IMR-90 (cell line): ENCODE measurements at regions not wholly inside any gene's neighbourhood (a gene's known extent, or its start where the extent isn't known, plus 50 kb on each side); places are given as distances from the start of the nearest gene placed in this dataset.

ENCODE experiments used
- ATAC-seq: fragments of 200-7000 bp; cut with Tn5 transposase; 2 replicates; pipeline ENCODE4 v1.9.1; 2020; ENCODE audit warnings: low read depth, mild to moderate bottlenecking, moderate library complexity
- BruUV-seq: library from RNA; stranded (reverse); fragments of 400-500 nt; replicated peaks from 2 replicates; lab custom pipeline; 2021; lab: Mats Ljungman, UMichigan
- CTCF ChIA-PET: fragments of 300-600 bp; formaldehyde crosslinking; extraction: SDS; loops from one replicate; lab custom pipeline; 2021; ENCODE audit warnings: antibody characterized with exemption; lab: Yijun Ruan, JAX
- POLR2A ChIA-PET: fragments of 300-600 bp; sonication (Branson Sonifier 250); formaldehyde crosslinking; loops from one replicate; lab custom pipeline; 2022; ENCODE audit warnings: antibody characterized with exemption; ENCODE audit not compliant: unreplicated experiment; lab: Charles Lee
- DNase-seq: peaks from one replicate; pipeline ENCODE4 v3.0.0; 2013
- H2AFZ ChIP-seq: replicated peaks from 2 replicates; pipeline ENCODE3; 2013; ENCODE audit warnings: low read length, mild to moderate bottlenecking; ENCODE audit not compliant: poor library complexity
- H2AK5ac ChIP-seq: 2 replicates; pipeline ENCODE4 v1.6.1; 2013; ENCODE audit warnings: low read depth, low read length, inconsistent platforms
- H2AK9ac ChIP-seq: replicated peaks from 2 replicates; pipeline ENCODE3; 2013; ENCODE audit warnings: mild to moderate bottlenecking, low read depth, low read length, moderate library complexity; ENCODE audit not compliant: poor library complexity
- H2BK120ac ChIP-seq: 2 replicates; pipeline ENCODE4 v1.6.1; 2013; ENCODE audit warnings: low read depth, low read length, inconsistent platforms
- H2BK15ac ChIP-seq: 3 replicates; pipeline ENCODE4 v1.6.1; 2013; ENCODE audit warnings: low read depth, low read length, inconsistent platforms
- H2BK20ac ChIP-seq: 2 replicates; pipeline ENCODE4 v1.6.1; 2013; ENCODE audit warnings: low read depth, mild to moderate bottlenecking, inconsistent platforms, low read length, moderate library complexity
- H2BK5ac ChIP-seq: 2 replicates; pipeline ENCODE4 v1.6.1; 2013; ENCODE audit warnings: mild to moderate bottlenecking, low read depth, low read length, inconsistent platforms; ENCODE audit not compliant: poor library complexity, severe bottlenecking
- H3K14ac ChIP-seq: replicated peaks from 2 replicates; pipeline ENCODE4 v1.6.1; 2013; ENCODE audit warnings: low read depth, low read length, inconsistent platforms
- H3K18ac ChIP-seq: 2 replicates; pipeline ENCODE4 v1.6.1; 2013; ENCODE audit warnings: low read depth, low read length, control low read depth
- H3K23ac ChIP-seq: 2 replicates; pipeline ENCODE4 v1.6.1; 2013; ENCODE audit warnings: low read depth, low read length, inconsistent platforms
- H3K27ac ChIP-seq: 2 replicates; pipeline ENCODE4 v1.5.1; 2013; ENCODE audit warnings: mild to moderate bottlenecking, control low read depth, low read length; ENCODE audit not compliant: insufficient read depth
- H3K27me3 ChIP-seq: 2 replicates; pipeline ENCODE4 v1.6.1; 2013; ENCODE audit warnings: low read length; ENCODE audit not compliant: control insufficient read depth, insufficient read depth
- H3K36me3 ChIP-seq: 2 replicates; pipeline ENCODE4 v1.6.1; 2013; ENCODE audit warnings: low read length, mixed read lengths; ENCODE audit not compliant: control insufficient read depth, insufficient read depth
- H3K4ac ChIP-seq: 2 replicates; pipeline ENCODE4 v1.6.1; 2013; ENCODE audit warnings: low read depth, low read length, inconsistent platforms
- H3K4me1 ChIP-seq: 2 replicates; pipeline ENCODE4 v1.6.1; 2013; ENCODE audit warnings: low read length, mixed read lengths; ENCODE audit not compliant: control insufficient read depth, insufficient read depth
- H3K4me2 ChIP-seq: 2 replicates; pipeline ENCODE4 v1.6.1; 2013; ENCODE audit warnings: low read depth, mild to moderate bottlenecking, control low read depth, low read length, moderate library complexity
- H3K4me3 ChIP-seq: 2 replicates; pipeline ENCODE4 v1.5.1; 2013; ENCODE audit warnings: low read depth, mild to moderate bottlenecking, control low read depth, low read length, moderate library complexity; ENCODE audit not compliant: insufficient read depth
- H3K56ac ChIP-seq: 2 replicates; pipeline ENCODE4 v1.6.1; 2013; ENCODE audit warnings: low read length, inconsistent platforms; ENCODE audit not compliant: insufficient read depth; ENCODE audit errors: extremely low read depth
- H3K79me1 ChIP-seq, 2 experiments: 2 replicates each; pipeline ENCODE4 v1.6.1; 2013; ENCODE audit warnings: low read length in 2 of 2, inconsistent platforms in 1 of 2, low read depth in 1 of 2
- H3K9ac ChIP-seq: 2 replicates; pipeline ENCODE4 v1.6.1; 2013; ENCODE audit warnings: low read depth, low read length, control low read depth
- H3K9me1 ChIP-seq: 2 replicates; pipeline ENCODE4 v1.6.1; 2013; ENCODE audit warnings: low read length, inconsistent platforms; ENCODE audit not compliant: insufficient read depth
- H3K9me3 ChIP-seq: 2 replicates; pipeline ENCODE4 v1.6.1; 2013; ENCODE audit warnings: low read length; ENCODE audit not compliant: control insufficient read depth, insufficient read depth
- H4K20me1 ChIP-seq: 2 replicates; pipeline ENCODE4 v1.6.1; 2013; ENCODE audit warnings: low read length, inconsistent platforms; ENCODE audit not compliant: insufficient read depth
- H4K5ac ChIP-seq: 2 replicates; pipeline ENCODE4 v1.6.1; 2013; ENCODE audit warnings: mild to moderate bottlenecking, low read depth, low read length, control low read depth
- H4K8ac ChIP-seq, 2 experiments: 2 replicates each; pipeline ENCODE4 v1.6.1; 2013; ENCODE audit warnings: low read depth in 2 of 2, low read length in 2 of 2, control low read depth in 1 of 2, inconsistent platforms in 1 of 2
- H4K91ac ChIP-seq: 2 replicates; pipeline ENCODE4 v1.6.1; 2013; ENCODE audit warnings: low read depth, low read length, inconsistent platforms; ENCODE audit not compliant: insufficient read depth
- BHLHE40 ChIP-seq: fragments of 150-350 bp; IDR thresholded peaks from 2 replicates; pipeline ENCODE4 v1.6.1; 2016; ENCODE audit warnings: mild to moderate bottlenecking, low read depth, low read length
- CEBPB ChIP-seq: IDR thresholded peaks from 2 replicates; pipeline ENCODE4 v1.6.1; 2012; ENCODE audit warnings: low read depth, low read length, improper control_type of control experiment
- CHD1 ChIP-seq: IDR thresholded peaks from 2 replicates; pipeline ENCODE4 v1.6.1; 2012; ENCODE audit warnings: low read depth, low read length, improper control_type of control experiment
- FOS ChIP-seq: fragments of 150-350 bp; IDR thresholded peaks from 2 replicates; pipeline ENCODE4 v1.6.1; 2016; ENCODE audit warnings: low read depth, low read length
- MAFK ChIP-seq: IDR thresholded peaks from 2 replicates; pipeline ENCODE4 v1.6.1; 2012; ENCODE audit warnings: low read depth, low read length, improper control_type of control experiment
- MAZ ChIP-seq: IDR thresholded peaks from 2 replicates; pipeline ENCODE4 v1.6.1; 2012; ENCODE audit warnings: low read depth, mild to moderate bottlenecking, low read length, improper control_type of control experiment, moderate library complexity, borderline replicate concordance
- MXI1 ChIP-seq: IDR thresholded peaks from 2 replicates; pipeline ENCODE4 v1.6.1; 2012; ENCODE audit warnings: low read depth, mild to moderate bottlenecking, low read length, moderate library complexity, borderline replicate concordance
- NFE2L2 ChIP-seq: fragments of 150-350 bp; IDR thresholded peaks from 2 replicates; pipeline ENCODE4 v1.6.1; 2016; ENCODE audit warnings: low read depth, mild to moderate bottlenecking, low read length
- POLR2A ChIP-seq: IDR thresholded peaks from 2 replicates; pipeline ENCODE4 v1.6.1; 2012; ENCODE audit warnings: mild to moderate bottlenecking, low read depth, low read length
- RAD21 ChIP-seq: IDR thresholded peaks from 2 replicates; pipeline ENCODE4 v1.6.1; 2012; ENCODE audit warnings: low read length, improper control_type of control experiment
- RCOR1 ChIP-seq: IDR thresholded peaks from 2 replicates; pipeline ENCODE4 v1.6.1; 2012; ENCODE audit warnings: mild to moderate bottlenecking, low read length, improper control_type of control experiment; ENCODE audit not compliant: insufficient replicate concordance
- RFX5 ChIP-seq: IDR thresholded peaks from 2 replicates; pipeline ENCODE4 v1.8.0; 2012; ENCODE audit warnings: low read depth, mild to moderate bottlenecking, low read length, moderate library complexity
- SMC3 ChIP-seq: fragments of 150-350 bp; IDR thresholded peaks from 2 replicates; pipeline ENCODE4 v1.6.1; 2016; ENCODE audit warnings: low read depth, mild to moderate bottlenecking, antibody characterized with exemption, low read length, moderate library complexity
- WGBS, 2 experiments: methylation state at CpG; one replicate each; pipeline versions ENCODE4 v1.1.5 to v1.1.7; 2013; ENCODE audit warnings: missing lambda C conversion rate in 2 of 2; ENCODE audit not compliant: insufficient read length in 1 of 2; ENCODE audit errors: extremely low coverage in 2 of 2; 5-methylcytosine and 5-hydroxymethylcytosine counted together
- dilution Hi-C: fragments of 300-500 bp; cut with HindIII; formaldehyde crosslinking; loops from one replicate; pipeline ENCODE4 v1.14.3; 2018; ENCODE audit warnings: low sequenced_read_pairs; ENCODE audit not compliant: unreplicated experiment
- in situ Hi-C: fragments of 300-500 bp; cut with MboI; formaldehyde crosslinking; loops from 3 replicates; pipeline ENCODE4 v1.14.3; 2019; ENCODE audit warnings: low sequenced_read_pairs, inconsistent platforms, mixed read lengths
- intact Hi-C: fragments of 100-400 bp; cut with micrococcal nuclease; formaldehyde crosslinking; loops from 2 replicates; pipeline ENCODE4 v1.10.0; 2022
- TF ChIP-seq, protein P1 (sequence below): fragments of 150-350 bp; IDR thresholded peaks from 2 replicates; pipeline ENCODE4 v1.6.1; 2017; ENCODE audit warnings: mild to moderate bottlenecking, antibody characterized with exemption, low read length, low read depth
- TF ChIP-seq, protein P2 (sequence below): fragments of 150-350 bp; IDR thresholded peaks from 2 replicates; pipeline ENCODE4 v1.6.1; 2016; ENCODE audit warnings: low read depth, mild to moderate bottlenecking, low read length, moderate library complexity, borderline replicate concordance
- TF ChIP-seq, protein P3 (sequence below): conservative IDR thresholded peaks from 2 replicates; pipeline ENCODE4 v1.5.1; 2012; ENCODE audit warnings: mild to moderate bottlenecking, low read depth, low read length, improper control_type of control experiment

DNA sequence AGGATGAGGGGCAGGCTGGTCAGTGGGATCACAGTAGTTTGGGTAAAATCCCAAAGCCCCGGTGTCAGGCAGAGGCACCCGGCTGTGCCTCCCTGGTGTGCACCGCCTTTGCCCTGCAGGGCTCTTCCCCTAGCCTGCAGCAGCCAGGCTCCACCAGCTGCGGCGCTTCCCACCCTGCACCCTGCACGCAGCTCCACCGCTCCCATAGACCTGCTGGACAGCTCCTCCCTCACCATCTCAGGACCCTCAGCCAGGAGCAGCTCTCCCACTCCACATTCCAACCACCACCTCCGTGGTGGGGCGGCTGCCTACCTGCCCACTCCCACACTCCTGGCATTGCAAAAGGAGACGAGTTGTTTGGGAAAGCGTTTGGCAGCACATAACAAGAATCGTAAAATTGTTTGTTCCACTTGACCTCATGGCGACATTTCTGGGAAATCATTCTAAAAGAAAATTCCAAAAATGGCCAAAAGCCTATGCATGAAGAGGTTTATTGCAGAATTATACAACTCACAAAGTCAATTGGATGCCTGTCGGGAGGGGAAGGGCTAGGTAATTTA, 287.4 kb upstream of the HDAC4 start:
- no peak overlapping the region for H3K4ac ChIP-seq
- no peak overlapping the region for H2BK20ac ChIP-seq
- no peak overlapping the region for H2BK120ac ChIP-seq
- H3K79me1 ChIP-seq: no peaks in the 10 kb centered on the region
- H3K4me1 ChIP-seq: no peaks in the 10 kb centered on the region
- H4K5ac ChIP-seq: no peak overlapping the region
- BruUV-seq: no TSS peak
- DNase-seq (no peak), ATAC-seq (no peak)
- H3K4me3 ChIP-seq: no peak overlapping the region
- intact Hi-C loops: no loop called here
- dilution Hi-C loops: no loop called here
- WGBS, 2 experiments: 34% methylated on average over 3 of the region's 14 CpGs; no CpG with 5 or more reads in 1 of the 2 experiments
- H2AK9ac ChIP-seq: no peak overlapping the region
- H2AFZ ChIP-seq: no peak overlapping the region
- H3K14ac ChIP-seq: no peak overlapping the region
- no peaks in the 10 kb centered on the region for H3K36me3 ChIP-seq
- H4K91ac ChIP-seq: no peak overlapping the region
- in situ Hi-C loops: no loop called here
- no peak overlapping the region for H3K4me2 ChIP-seq
- TF ChIP-seq NFE2L2 (no peak), POLR2A (no peak), MXI1 (no peak), SMC3 (no peak), RFX5 (no peak), CHD1 (no peak), FOS (no peak), MAZ (no peak), MAFK (no peak), RAD21 (no peak), RCOR1 (no peak), BHLHE40 (no peak), CEBPB (no peak)
- TF ChIP-seq, protein P1, sequence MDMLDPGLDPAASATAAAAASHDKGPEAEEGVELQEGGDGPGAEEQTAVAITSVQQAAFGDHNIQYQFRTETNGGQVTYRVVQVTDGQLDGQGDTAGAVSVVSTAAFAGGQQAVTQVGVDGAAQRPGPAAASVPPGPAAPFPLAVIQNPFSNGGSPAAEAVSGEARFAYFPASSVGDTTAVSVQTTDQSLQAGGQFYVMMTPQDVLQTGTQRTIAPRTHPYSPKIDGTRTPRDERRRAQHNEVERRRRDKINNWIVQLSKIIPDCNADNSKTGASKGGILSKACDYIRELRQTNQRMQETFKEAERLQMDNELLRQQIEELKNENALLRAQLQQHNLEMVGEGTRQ: no peak
- TF ChIP-seq, protein P2, sequence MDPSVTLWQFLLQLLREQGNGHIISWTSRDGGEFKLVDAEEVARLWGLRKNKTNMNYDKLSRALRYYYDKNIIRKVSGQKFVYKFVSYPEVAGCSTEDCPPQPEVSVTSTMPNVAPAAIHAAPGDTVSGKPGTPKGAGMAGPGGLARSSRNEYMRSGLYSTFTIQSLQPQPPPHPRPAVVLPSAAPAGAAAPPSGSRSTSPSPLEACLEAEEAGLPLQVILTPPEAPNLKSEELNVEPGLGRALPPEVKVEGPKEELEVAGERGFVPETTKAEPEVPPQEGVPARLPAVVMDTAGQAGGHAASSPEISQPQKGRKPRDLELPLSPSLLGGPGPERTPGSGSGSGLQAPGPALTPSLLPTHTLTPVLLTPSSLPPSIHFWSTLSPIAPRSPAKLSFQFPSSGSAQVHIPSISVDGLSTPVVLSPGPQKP: no peak
- TF ChIP-seq, protein P3, sequence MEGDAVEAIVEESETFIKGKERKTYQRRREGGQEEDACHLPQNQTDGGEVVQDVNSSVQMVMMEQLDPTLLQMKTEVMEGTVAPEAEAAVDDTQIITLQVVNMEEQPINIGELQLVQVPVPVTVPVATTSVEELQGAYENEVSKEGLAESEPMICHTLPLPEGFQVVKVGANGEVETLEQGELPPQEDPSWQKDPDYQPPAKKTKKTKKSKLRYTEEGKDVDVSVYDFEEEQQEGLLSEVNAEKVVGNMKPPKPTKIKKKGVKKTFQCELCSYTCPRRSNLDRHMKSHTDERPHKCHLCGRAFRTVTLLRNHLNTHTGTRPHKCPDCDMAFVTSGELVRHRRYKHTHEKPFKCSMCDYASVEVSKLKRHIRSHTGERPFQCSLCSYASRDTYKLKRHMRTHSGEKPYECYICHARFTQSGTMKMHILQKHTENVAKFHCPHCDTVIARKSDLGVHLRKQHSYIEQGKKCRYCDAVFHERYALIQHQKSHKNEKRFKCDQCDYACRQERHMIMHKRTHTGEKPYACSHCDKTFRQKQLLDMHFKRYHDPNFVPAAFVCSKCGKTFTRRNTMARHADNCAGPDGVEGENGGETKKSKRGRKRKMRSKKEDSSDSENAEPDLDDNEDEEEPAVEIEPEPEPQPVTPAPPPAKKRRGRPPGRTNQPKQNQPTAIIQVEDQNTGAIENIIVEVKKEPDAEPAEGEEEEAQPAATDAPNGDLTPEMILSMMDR: no peak
- no peak overlapping the region for H2BK15ac ChIP-seq
- no peak overlapping the region for H3K18ac ChIP-seq
- H2AK5ac ChIP-seq: no peak overlapping the region
- no peak overlapping the region for H3K23ac ChIP-seq
- no peak overlapping the region for H2BK5ac ChIP-seq
- H3K56ac ChIP-seq: no peak overlapping the region
- CTCF ChIA-PET: no interaction called here
- H4K8ac ChIP-seq: no peak overlapping the region
- no peak overlapping the region for H3K27ac ChIP-seq
- H3K27me3 ChIP-seq: no peaks in the 10 kb centered on the region
- no peak overlapping the region for H3K9ac ChIP-seq
- no peaks in the 10 kb centered on the region for H4K20me1 ChIP-seq
- POLR2A ChIA-PET: no interaction called here
- H3K9me1 ChIP-seq: no peaks in the 10 kb centered on the region
- peaks cover 8% of the 10 kb centered on the region for H3K9me3 ChIP-seq
